SK-N-DZ (cell line): ENCODE measurements at regions not wholly inside any gene's neighbourhood (a gene's known extent, or its start where the extent isn't known, plus 50 kb on each side); places are given as distances from the start of the nearest gene placed in this dataset.

Experiments used
- DNase-seq: peaks from one replicate; pipeline ENCODE4 v3.0.0-alpha.2; 2015; ENCODE audit warnings: low spot score

DNA sequence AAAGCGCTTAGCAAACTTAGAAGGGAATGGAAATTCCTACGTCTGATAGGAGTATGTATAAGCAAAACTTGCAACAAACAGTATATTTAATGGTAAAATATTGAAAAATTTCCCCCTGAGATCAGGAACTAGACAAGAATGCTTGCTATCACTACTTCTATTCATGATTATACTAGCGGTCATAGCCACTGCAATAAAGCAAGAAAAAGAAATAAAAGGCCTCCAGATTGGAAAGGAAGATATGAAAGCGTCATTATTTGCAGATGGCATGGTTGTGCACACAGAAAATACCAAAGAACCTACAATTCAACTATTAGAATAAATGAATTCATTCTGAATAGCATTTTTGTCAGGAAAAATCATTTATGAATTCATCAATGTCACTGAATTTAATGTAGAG is 87.2 kb upstream of the BCOR start:
- no peak for DNase-seq

DNA sequence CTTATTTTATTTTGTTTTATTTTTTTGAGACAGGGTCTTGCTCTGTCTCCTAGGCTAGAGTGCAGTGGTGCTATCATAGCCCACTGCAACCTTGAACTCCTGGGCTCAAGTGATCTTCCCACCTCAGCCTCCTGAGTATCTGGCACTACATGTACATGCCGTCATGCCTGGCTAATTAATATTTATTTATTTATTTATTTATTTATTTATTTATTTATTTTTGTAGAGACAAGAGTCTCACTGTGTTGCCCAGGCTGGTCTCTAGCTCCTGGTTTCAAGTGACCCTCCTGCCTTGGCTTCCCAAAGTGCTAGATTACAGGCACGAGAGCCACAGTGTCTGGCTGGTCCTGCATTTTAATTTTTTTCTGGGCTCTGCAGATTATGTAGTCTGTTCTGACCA is 84.9 kb upstream of the BCOR start:
- no peak for DNase-seq

DNA sequence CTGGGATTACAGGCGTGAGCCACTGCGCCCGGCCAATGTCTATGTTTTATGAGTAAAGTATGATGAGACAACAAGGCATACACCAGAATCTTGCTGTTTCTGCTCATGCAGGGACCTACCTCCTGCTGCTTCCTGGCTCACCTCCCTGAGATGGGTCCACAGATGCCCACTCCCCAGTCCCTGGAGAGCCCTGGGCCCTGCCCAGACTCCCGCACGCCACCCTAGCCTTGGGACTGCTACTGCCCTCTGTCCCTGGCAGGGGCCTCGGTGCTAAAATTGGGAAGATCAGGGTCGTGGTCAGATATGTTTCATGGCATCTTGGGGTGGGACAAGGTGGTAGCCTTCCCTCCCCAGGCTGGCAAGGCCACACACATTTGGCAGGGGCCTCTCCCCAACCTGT is 84.3 kb upstream of the BCOR start:
- DNase-seq: no peak

DNA sequence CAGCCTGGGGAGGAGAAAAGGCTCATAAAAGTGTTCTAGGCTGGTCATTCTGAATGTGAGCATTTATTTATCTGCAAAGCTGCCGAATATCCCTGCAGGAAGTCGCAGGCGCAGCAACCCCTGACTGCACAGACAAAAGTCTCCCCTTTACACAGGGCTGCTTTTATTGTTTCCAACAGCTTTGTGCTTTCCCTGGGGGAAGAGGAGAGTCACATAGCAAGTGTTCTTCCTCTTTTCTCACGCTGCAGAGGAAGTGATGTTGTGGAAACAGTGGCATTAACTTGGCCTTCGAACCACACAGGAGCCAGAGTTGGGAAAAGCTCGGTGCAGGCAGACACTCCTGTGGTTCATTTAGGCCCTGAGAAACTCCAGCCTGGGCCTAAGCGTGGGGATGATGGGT is 81.5 kb upstream of the BCOR start:
- DNase-seq: no peak

DNA sequence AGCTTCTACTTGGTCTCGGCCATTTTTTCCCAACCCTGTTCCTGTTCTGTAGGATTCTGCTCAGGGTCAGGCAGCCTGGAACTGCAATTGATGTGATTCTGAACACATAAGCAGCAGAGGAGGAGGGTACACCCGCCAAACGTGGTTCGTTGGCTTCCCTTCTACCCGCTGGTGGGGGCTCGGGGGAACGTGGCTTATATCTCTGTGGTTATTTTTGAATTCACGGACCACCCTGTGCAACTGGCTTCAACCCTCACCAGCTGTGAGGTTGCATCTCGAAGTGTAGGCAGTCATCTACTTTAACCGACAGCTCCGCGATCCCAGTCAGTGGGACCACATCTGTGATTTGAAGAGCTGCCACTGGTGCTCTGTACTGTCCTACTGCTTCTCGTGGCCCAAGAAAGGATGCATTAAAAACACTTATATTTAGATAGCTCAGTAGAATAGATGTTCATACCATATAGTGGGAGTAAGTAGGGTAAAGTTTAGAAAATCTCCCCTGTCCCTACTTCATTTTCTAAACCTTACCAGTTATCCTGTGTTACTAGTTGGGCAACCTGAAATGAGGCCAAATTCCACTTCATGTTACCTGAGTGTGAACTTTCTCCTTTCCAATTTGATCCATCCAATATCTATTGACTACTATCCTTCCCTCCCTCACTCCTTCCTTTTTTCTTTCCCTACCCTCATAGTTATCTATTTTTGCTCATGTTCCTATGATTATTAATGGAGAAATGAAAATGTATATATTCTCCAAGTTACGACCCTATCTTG is 80.4 kb upstream of the BCOR start:
- no peak for DNase-seq

DNA sequence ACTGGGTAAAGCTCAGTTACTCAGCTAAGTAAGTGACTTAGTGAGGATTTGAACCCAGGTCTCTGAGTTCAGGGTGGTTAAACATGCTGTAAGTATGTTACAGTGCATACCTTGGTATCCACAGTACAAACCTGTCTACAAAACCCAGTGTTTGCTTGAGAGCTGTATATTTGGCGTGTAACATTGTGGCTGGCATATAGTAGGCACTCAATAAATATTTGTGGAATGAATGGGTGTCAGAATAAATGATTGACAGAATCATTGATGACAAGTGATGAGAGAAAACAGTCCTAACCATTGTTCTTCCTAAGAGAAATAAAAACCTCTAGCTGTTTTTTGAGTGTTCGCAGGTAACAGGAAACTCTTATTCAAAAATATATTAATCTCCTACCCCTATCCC is 79.7 kb upstream of the BCOR start:
- no peak for DNase-seq

DNA sequence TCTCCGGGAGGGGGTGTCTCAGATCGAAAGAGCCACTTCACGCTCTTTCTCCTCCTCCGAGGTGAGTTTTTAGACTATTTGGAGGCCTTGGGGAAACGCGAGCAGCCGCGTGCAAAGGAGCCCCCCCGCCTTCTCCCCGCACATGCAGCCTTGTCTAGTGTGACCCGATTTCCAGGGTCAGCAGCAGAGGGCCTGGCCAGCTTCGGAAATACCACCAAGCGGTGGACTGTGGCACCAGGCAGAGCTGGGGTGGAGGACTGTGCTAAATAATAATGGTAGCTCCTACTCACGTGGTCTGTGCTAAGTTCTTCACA is 79.3 kb upstream of the BCOR start:
- peak; percentile 49 for DNase-seq

DNA sequence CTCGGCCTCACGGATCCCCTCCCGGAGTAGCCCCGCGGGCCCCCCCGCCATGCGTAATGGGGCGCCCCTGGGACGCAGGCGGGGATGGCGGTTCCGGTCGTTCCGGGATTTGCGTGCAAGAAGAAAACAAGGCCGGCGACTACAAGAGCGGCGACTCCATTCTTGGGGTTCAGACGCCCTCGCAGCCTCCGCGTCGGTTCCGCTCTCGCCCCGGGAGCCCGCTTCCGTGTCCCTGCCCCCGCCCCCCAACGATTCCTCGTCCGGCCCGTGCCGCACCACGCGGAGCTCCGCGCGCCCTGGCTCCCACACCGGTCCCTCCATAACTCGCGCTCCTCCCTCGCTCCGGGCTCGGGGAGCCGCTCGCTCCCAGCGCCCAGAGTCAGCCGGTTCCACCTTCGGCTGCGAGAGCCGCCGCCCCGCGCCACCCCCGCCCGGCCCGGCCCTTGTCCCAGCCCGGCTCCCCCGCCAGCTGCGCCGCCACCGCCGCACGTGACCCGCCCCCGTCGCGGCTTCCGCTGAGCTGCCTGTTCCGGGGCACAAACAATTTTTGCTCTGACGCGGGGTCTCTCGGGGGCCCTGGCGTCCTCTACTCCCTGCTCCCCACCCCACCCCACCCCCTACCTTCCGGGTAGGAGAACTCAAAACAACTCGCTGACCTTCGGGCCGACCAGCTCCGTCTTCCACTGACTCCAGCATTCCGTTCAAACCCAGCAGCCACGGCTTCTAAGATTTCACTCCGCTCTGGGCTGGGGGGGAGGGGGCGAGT is 78.8 kb upstream of the BCOR start:
- no peak for DNase-seq

DNA sequence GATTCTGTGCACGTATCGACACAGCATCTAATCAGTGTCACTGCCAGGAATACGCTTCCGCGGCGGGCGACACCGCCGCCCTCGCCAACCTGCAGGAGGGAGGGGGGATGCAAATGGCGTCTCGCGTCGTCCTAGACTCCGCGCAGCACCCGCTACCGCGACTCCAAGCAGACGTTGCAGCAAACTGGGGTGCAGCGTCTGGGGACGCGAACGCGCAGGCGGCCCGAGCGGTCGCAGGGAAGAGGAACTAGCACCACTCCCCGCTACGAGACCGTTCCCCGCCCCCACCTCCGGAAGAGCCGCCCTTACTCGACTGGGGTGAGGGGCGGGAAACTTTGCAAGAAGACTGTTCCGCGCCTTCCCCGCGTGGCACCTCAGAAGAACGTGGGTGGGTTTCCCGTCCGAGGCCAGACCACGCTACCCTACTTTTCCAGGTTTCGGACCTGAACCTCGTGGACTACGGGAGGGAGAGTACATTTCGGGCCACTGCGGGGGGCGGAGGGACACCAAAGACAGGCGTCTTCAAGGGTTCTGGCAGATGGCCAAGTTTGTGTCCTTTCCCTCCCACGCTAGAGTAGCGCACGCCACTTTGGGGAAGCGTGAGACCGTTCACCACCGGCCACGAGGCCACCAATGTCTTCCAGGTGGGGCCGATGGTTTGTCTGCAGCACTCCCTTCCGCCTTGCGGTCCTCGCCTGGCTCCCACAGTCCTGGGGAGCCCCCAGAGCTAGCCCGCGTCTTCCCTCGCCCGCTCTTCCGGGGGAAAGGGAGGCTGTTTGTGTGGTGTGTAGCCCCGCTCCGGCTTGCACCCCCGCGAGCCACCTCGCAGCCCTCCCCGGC is 78.0 kb upstream of the BCOR start:
- DNase-seq: peak; percentile 78

DNA sequence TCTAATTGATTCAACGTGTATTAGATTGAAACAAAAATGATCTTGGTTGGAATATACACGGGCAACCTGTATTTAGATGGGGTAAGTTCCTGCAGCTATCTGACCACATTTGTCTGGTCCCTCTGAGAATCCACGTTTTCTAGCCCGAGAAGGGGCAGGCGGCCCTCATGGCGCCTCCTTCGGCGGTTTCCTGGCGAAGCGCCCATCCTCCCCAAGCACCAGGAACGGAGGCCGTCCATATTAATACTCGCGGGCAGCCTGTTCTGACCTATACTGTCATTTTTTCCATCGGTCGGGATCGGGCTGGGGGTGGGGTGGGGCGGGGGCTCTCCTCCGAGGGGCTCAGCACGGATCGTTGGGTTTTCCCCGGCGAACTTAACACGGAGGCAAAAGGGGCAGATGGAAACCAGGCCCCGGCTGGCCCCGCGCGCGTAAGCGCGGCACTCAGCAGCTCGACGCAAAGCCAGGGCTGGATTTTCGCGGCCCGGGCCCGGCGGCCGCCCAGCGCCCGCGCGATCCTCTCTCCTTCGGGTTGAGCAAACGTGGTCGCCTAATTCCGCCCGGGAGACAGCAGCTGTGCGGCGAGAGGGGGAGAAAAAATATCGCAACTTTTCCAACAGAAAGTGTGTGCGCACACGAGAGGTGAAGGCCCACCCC is 77.2 kb upstream of the BCOR start:
- peak; percentile 75 for DNase-seq

DNA sequence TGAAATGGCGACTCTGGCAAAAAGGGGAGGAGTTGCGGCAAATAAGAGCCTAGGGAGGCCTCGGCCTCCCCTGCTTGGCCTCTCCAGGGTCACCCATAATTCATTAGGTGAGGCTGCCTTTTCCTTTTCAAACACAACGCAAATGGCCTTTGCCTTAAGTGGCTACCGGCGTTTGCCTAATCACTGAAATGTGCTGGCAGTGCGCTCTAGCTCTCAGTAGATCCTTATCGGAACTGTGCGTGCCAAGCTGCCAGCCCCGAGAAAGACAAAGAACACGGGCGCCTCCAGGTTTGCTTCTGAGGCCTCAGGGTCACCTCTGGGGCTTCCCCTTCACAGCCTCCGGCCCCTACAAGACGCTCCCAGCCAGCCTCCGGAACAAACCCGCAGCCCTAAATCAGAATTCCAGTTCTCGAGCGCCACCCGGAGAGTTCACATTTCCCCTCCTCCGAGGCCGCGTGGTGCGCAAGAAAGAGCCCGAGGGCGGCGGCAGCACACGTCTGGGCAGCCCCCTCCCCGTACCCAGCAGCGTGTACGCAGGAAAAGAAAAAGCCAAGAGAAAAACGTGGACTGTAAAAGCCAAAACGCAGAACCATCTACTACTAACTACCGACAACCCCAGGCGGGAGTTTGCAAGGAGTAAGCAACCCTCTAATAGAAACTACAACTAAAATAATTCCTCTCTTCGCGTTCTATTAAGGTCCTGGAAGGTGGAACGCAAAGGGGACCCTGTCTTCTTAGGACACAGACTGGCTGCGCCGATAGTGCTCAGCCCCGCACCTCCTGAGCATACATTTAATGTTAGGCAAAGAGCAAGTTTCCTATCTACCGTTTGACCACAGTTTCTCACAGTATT is 76.5 kb upstream of the BCOR start:
- DNase-seq: peak; percentile 56

DNA sequence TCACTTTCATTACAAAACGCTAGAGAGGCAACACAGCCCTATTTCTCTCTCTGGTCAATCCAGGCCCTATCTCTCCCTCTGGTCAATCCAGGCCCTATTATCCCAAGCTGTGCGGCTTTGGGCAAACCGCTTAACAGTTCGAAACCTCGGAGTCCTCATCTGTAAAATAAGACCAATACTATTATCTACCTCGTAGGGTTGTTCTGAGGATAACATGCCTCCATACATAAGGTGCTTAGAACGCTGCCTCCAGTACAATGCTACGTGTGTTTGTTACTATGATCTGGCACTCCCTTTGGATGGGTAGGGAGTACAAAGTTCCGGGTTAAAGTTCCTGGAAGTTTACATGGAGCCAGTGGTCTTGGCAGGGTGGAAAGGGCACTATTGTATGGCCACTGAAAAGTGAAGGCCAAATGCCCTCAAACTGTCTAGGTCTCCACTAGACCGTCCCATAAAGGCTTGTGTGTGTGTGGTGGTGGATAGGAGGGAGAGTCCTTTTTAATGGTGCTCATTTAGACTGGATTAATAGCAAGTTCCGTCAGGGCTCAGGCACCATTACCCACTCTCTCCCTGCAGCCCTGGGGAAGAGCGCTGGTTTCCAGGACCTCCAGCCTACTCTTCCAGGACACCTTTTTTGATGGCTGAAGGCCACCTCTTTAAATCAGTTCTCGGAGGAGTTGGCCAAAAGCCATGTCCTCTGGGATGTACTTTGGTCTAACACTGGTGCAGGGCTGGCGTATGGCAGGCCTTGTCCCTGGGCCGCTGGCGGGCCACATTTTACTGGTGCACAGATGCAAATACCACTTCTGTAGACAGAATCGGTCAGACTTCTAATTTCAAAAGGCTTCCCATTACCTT is 75.6 kb upstream of the BCOR start:
- no peak for DNase-seq

DNA sequence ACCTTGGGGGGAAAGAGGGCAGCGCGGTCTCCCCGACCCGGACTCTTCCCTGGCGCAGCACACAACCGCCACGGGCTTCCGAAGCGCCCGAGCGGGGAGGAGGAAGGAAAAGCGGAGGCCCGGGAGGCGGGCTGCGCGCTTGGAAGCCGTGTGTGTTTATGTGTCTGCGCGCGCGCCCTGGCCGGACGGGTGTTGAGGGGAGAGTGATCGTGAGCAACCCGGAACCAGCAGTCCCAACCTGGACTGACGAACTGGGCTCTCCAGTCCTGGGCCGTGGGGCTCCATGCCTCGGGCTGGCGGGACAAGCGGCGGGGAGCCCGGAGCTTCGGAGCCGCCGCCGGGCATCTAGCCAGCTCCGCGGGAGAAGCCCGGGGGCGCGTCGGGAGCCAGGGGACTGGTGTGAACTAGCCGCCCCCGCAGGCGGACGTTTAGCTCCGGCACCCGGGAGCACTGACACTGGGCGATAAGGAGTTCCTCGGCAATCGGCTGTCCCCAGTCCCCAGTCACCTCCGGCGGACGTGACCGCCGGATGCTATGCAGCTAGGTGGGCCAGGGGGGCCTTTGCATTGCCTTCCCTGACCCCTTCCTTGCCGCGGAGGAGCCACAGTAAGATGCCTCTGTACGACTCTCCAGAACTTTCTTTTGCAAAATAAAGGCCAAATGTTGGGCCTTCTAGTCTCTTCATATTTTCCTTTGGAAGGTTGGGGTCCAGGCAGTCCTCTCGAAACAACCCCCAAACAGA is 74.8 kb upstream of the BCOR start:
- no peak for DNase-seq

DNA sequence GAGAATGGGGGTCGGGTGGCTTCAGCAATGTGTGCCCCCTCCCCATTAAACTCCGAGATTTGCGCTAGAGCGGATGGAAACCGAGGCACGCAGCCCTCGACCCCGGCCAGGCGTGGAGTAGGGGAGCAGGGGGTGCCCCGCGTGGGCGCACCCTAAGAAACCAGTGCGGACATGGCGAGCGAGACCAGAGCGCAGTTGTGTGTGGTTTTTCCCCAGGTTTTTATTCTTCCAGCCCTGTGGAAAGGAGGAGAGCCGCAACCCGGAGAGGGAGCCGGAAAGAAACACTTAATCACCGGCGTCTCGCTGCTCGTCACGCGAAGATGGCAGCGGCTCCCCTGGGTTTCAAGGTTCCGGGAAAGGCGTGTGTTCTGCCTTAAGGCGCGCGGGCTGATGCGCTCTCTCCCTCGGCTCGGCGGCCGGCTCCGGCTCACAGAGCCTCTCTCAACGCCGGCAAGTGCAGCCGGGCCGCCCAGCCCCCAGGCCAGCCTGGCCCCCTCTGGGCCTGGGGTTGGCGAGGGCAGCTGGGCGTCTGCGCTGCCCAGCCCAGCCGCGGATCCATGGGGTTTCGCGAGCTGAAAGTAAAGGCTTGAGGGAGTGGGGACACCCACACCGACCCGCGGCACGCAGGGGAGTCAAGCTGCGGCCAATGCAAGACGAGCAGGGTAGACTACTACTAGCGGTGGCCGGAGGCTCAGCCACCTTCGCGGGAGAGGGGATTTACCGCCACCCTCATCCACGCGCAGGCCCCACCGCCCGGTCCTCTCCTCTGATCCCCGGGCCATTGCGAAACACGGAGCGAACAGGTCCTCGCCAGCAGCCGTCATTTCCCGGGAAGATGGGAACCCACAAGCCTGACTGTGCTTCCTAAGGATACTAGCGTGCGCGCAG is 74.0 kb upstream of the BCOR start:
- DNase-seq: no peak

DNA sequence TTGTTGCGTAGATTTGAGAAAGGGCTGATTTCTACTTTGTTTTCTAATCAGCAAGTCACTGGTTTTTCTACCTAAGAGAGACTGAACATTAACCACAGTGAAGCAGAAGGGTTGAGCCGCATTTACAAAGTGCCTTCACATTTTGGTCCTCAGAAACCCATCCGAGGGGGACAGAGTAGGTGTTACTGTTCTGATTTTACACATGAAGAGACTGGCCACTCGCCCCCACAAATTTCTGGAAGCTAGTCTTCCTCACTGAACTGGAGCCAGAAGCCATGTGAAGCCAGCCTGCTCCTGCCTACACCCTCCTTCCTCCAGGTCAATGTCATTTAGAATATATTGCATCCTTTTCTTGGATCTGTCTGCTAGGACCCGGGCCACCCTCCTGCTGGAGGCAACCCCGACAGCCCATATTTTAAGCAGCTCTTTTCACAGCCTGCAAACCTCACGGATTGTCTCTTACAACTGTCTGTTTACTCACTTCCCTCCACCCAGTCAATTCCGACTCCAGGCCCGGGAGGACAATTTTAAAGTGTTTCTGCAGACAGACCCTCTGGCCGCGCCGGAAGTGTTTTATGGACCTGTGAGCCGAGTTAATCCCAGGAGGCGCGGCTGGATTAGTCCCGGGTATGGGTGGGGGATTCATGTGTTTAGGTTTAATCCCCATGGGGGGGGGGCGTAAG is 73.2 kb upstream of the BCOR start:
- no peak for DNase-seq

DNA sequence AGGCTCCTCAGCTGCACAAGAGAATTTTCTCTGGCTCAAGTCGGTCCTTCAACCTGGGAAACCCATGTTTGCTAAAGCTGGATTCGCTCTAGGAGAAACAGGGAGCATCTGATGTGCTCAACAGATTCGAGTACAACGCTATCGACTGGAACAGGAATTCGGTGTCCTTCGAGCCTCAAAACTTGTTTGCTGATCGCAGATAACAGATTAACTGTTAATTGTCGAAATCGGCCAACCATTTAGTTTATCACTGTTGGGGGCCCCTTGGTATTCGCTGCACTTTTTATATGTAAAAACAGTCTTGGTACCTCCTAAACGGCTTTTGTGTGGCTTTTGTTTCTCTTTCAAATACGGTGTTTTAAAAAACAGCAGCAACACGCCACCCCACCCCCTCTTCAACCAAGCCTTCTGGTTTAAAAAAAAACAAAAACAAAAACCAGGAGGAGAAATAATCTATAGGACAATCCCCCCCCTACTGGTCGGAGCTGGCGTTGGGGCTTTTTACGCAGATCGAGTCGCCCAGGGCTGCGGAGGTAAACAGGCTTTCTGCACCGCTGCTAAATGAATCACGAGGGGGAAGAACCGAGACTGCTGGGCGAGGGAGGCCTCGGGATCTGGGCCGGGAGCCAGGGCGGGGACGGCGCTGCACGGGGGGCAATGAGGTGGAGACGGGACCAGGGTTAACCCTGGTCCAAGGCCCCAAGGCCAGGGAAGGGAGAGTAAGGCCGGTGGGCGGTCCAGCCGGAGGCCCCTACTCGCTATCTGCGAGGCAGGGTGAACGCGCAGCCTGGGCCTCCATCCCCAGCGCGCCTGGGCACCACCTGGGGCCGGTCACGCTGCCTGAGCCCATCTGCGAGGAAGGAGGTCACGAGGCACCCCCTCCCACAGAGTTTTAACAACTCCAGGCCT is 71.7 kb upstream of the BCOR start:
- DNase-seq: peak; percentile 80
